Gastrocnemius medialis (tissue), 4 donors: ENCODE measurements at regions not wholly inside any gene's neighbourhood (a gene's known extent, or its start where the extent isn't known, plus 50 kb on each side); places are given as distances from the start of the nearest gene placed in this dataset.

ENCODE experiments used
- POLR2A ChIP-seq, 2 donors: fragments of 450-650 bp; IDR thresholded peaks; one replicate each; pipeline ENCODE4 v1.6.1; 2017; ENCODE audit warnings: antibody characterized with exemption in 2 of 2, mild to moderate bottlenecking in 2 of 2, moderate library complexity in 2 of 2
- TF ChIP-seq, protein P1 (sequence below), 5 experiments: fragments of 450-650 bp in 3 of 5; fragments of 200-600 bp in 2 of 5; sonication (generic) in 2 of 5; IDR thresholded peaks in 4 of 5; conservative IDR thresholded peaks in 1 of 5; 1 replicate in 4 of 5; 2 replicates in 1 of 5; pipeline ENCODE4 v1.5.1; 2016 to 2019; ENCODE audit warnings: antibody characterized with exemption in 5 of 5, mild to moderate bottlenecking in 3 of 5, moderate library complexity in 3 of 5

DNA sequence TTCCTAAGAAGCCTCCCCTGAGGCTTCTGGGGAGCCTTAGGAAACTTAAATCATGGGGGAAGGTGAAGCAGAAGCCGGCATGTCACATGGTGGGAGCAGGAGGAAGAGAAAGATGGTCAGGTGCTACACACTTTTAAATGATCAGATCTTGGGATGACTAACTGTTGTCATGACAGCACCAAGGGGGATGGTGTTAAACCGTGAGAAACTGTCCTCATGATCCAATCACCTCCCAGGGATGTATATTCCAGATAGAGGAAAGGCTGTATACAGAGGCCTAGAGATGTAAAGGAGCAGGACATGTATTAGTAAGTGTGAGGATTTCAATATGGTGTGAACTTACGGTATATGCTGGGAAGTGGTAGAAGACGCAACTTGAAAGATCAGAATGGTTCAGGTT, 121.1 kb downstream of the CAND1 start:
- TF ChIP-seq, protein P1, sequence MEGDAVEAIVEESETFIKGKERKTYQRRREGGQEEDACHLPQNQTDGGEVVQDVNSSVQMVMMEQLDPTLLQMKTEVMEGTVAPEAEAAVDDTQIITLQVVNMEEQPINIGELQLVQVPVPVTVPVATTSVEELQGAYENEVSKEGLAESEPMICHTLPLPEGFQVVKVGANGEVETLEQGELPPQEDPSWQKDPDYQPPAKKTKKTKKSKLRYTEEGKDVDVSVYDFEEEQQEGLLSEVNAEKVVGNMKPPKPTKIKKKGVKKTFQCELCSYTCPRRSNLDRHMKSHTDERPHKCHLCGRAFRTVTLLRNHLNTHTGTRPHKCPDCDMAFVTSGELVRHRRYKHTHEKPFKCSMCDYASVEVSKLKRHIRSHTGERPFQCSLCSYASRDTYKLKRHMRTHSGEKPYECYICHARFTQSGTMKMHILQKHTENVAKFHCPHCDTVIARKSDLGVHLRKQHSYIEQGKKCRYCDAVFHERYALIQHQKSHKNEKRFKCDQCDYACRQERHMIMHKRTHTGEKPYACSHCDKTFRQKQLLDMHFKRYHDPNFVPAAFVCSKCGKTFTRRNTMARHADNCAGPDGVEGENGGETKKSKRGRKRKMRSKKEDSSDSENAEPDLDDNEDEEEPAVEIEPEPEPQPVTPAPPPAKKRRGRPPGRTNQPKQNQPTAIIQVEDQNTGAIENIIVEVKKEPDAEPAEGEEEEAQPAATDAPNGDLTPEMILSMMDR (IDR thresholded peaks at IDR 0.05 in 4 of 5, conservative IDR thresholded peaks at IDR 0.05 in 1 of 5), result no peak
- TF ChIP-seq POLR2A (IDR thresholded peaks at IDR 0.05), result no peak
